GM13977 (cell line): ENCODE measurements at regions not wholly inside any gene's neighbourhood (a gene's known extent, or its start where the extent isn't known, plus 50 kb on each side); places are given as distances from the start of the nearest gene placed in this dataset.

Experiments used
- DNase-seq: peaks from one replicate; pipeline ENCODE4 v3.0.0; 2012; ENCODE audit warnings: low spot score
- CTCF ChIP-seq: IDR thresholded peaks from 2 replicates; pipeline ENCODE4 v1.5.1; 2012; ENCODE audit warnings: mild to moderate bottlenecking, control low read depth; ENCODE audit not compliant: insufficient read depth; ENCODE audit errors: extremely low read depth, missing control alignments
- in situ Hi-C: fragments of 300-500 bp; cut with MboI; formaldehyde crosslinking; loops from one replicate; pipeline ENCODE4 v1.12.0; 2022; ENCODE audit warnings: low sequenced_read_pairs, low pct_unique_long_range_greater_than_20kb, mixed read lengths, inconsistent platforms; ENCODE audit not compliant: unreplicated experiment

- TF ChIP-seq CTCF: no peak
- in situ Hi-C loops: no loop called here
- no peak for DNase-seq
These were observed 1280.8 kb upstream of the AUTS2 start for GRCh38 chr7:68317476-68317875.

GRCh38 chr7:68319061-68319460 lies 1279.2 kb upstream of the AUTS2 start:
- DNase-seq: no peak
- in situ Hi-C loops: no loop called here
- TF ChIP-seq CTCF: no peak

DNA sequence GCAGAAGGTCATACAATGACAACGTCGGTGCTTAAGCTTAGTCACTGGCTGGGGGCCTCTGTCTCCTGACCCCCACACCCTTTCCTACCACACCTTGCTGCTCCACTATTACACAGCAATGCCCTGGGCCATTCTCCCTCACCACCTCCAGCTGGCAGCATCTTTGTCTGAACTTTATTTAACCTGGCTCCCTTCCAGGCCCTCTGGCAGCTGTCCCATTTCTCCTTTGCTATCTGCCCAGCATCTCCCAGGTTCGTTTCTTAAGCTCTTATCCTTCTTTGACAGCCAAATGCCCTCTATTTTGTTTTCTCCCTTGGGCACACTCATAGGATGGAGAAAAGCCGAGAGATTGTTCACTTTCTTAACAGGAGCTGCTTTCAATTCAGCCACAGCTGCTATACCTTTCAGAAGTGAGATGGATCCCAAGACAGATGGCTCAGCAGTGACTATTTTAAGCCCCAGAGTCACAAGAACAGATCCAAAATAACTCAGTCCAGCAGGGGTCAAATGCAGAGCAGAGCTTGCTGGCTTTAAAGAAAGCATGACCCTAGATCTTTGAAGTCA lies 1277.1 kb upstream of the AUTS2 start:
- TF ChIP-seq CTCF: no peak
- in situ Hi-C loops: no loop called here
- DNase-seq: no peak

- DNase-seq: no peak
- in situ Hi-C loops: no loop called here
- no peak for TF ChIP-seq CTCF
These were observed 1276.3 kb upstream of the AUTS2 start for GRCh38 chr7:68321776-68322496.

DNA sequence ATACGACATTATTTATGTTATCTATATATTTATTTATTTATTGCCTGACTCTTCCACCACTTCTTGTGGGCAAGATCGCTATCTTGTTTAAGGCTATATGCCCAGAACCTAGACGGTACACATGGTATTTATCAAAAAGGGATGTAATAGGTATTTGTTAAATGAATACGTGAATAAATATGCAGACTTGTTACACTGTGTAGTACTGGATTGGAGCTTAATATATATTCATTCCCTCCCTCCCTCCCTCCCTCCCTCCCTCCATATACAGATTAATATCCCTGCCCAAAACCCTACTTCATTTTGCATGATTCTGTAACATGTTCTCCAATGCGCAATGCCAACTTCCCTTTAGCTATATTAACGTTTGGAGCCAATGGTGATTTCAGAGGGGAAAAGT lies 1273.7 kb upstream of the AUTS2 start:
- no peak for DNase-seq
- in situ Hi-C loops: no loop called here
- TF ChIP-seq CTCF: no peak

GRCh38 chr7:68334216-68334615 lies 1264.1 kb upstream of the AUTS2 start:
- TF ChIP-seq CTCF: no peak
- in situ Hi-C loops: no loop called here
- DNase-seq: no peak
